ENCODE measurements at regions not wholly inside any gene's neighbourhood (a gene's known extent, or its start where the extent isn't known, plus 50 kb on each side); places are given as distances from the start of the nearest gene placed in this dataset.
A peak's percentile ranks its signal among the peaks of the same experiment; 100 is the strongest.

- Histone ChIP-seq H3K27me3 (no peaks in the 10 kb centered on the region), H3K4me3 (no peak overlapping the region), H3K4me1 (no peaks in the 10 kb centered on the region), H3K9me3 (no peaks in the 10 kb centered on the region), H3K36me3 (no peaks in the 10 kb centered on the region), H3K27ac (no peak overlapping the region)
- TF ChIP-seq, protein P1, sequence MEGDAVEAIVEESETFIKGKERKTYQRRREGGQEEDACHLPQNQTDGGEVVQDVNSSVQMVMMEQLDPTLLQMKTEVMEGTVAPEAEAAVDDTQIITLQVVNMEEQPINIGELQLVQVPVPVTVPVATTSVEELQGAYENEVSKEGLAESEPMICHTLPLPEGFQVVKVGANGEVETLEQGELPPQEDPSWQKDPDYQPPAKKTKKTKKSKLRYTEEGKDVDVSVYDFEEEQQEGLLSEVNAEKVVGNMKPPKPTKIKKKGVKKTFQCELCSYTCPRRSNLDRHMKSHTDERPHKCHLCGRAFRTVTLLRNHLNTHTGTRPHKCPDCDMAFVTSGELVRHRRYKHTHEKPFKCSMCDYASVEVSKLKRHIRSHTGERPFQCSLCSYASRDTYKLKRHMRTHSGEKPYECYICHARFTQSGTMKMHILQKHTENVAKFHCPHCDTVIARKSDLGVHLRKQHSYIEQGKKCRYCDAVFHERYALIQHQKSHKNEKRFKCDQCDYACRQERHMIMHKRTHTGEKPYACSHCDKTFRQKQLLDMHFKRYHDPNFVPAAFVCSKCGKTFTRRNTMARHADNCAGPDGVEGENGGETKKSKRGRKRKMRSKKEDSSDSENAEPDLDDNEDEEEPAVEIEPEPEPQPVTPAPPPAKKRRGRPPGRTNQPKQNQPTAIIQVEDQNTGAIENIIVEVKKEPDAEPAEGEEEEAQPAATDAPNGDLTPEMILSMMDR (IDR thresholded peaks at IDR 0.05), result no peak
- DNase-seq (peak in 1 of 4 donors; percentile 68), ATAC-seq (no peak)
- intact Hi-C loops (cut with DNase I), result no loop called here
These were observed 342.8 kb upstream of the RAB6C start for GRCh38 chr2:129636692-129637091.

GRCh38 chr2:129641371-129641770 is 338.1 kb upstream of the RAB6C start:
- TF ChIP-seq, protein P1 (IDR thresholded peaks at IDR 0.05), result no peak
- no peaks in the 10 kb centered on the region for H3K27me3 ChIP-seq
- H3K4me1 ChIP-seq, result no peaks in the 10 kb centered on the region
- no peak for ATAC-seq
- H3K9me3 ChIP-seq, result peaks cover 0 to 3% of the 10 kb centered on the region in 2 donors
- intact Hi-C loops (cut with DNase I), result no loop called here
- no peak overlapping the region for H3K27ac ChIP-seq
- no peak overlapping the region for H3K4me3 ChIP-seq
- H3K36me3 ChIP-seq, result no peaks in the 10 kb centered on the region
- no peak for DNase-seq

DNA sequence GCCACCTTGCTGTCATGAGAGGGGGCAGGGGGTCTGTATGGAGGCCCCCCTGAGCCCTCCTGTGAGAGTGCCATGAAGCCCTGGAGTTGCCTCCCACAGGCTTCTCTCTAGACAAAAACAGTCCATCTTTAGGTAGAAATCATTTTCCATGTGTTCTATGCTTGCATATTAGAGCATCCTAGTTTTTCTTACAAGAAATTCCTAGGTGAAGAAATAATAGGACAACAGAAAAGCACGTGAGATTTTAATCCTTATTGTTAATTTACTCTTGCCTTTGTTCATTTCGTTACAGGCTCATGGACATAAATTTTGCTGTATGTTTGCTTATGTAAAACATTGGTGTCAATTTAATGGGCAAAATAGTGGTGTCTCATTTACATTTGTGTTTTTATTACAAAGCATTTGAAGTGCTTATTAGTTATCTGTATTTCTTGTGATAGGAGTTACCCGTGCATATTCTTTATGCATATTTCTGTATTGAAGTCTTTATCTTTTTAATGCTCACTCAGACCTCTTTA is 336.9 kb upstream of the RAB6C start:
- peaks cover 0 to 3% of the 10 kb centered on the region in 2 donors for H3K9me3 ChIP-seq
- intact Hi-C loops (cut with DNase I), result no loop called here

GRCh38 chr2:129645335-129645734 is 334.1 kb upstream of the RAB6C start:
- Histone ChIP-seq H3K4me1 (no peaks in the 10 kb centered on the region), H3K27me3 (no peaks in the 10 kb centered on the region), H3K9me3 (peaks cover 0 to 3% of the 10 kb centered on the region in 2 donors), H3K27ac (no peak overlapping the region), H3K36me3 (no peaks in the 10 kb centered on the region), H3K4me3 (no peak overlapping the region)
- intact Hi-C loops (cut with DNase I), result no loop called here
- TF ChIP-seq, protein P1 (IDR thresholded peaks at IDR 0.05), result no peak
- DNase-seq, result no peak
- no peak for ATAC-seq

More for the DNA sequence above, 336.9 kb upstream of the RAB6C start:
- DNase-seq, result no peak
- H3K36me3 ChIP-seq, result no peaks in the 10 kb centered on the region
- TF ChIP-seq, protein P1 (IDR thresholded peaks at IDR 0.05), result no peak
- H3K4me3 ChIP-seq, result no peak overlapping the region
- no peaks in the 10 kb centered on the region for H3K27me3 ChIP-seq
- H3K27ac ChIP-seq, result no peak overlapping the region
- no peak for ATAC-seq
- no peaks in the 10 kb centered on the region for H3K4me1 ChIP-seq

DNA sequence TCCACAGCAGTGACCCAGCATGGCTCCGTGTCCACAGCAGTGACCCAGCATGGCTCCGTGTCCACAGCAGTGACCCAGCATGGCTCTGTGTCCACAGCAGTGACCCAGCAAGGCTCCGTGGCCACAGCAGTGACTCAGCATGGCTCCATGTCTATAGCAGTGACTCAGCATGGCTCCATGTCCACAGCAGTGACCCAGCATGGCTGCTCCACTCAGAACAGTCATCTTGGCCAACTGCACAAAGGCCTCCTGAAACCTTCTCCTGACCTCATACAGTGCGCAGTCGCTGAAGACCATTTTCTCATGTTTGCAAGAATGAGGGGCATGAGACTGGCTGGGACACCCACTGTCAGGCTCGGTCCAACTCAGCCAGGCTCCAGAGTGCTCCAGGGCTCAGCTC is 333.4 kb upstream of the RAB6C start:
- Histone ChIP-seq H3K4me1 (no peaks in the 10 kb centered on the region), H3K27ac (no peak overlapping the region), H3K9me3 (peaks cover 0 to 3% of the 10 kb centered on the region in 2 donors), H3K4me3 (no peak overlapping the region), H3K36me3 (no peaks in the 10 kb centered on the region), H3K27me3 (no peaks in the 10 kb centered on the region)
- no peak for ATAC-seq
- TF ChIP-seq, protein P1 (IDR thresholded peaks at IDR 0.05), result no peak
- DNase-seq, result no peak
- intact Hi-C loops (cut with DNase I), result no loop called here
